Uterus (tissue), 2 donors: ENCODE measurements at regions not wholly inside any gene's neighbourhood (a gene's known extent, or its start where the extent isn't known, plus 50 kb on each side); places are given as distances from the start of the nearest gene placed in this dataset.

Source experiments
- POLR2A ChIP-seq, 2 donors: fragments of 450-650 bp; IDR thresholded peaks; one replicate each; pipeline ENCODE4 v1.6.1; 2016; ENCODE audit warnings: antibody characterized with exemption in 2 of 2, mild to moderate bottlenecking in 1 of 2, moderate library complexity in 1 of 2
- TF ChIP-seq, protein P1 (sequence below), 4 experiments: fragments of 200-600 bp in 2 of 4; fragments of 450-650 bp in 2 of 4; sonication (generic) in 2 of 4; IDR thresholded peaks; one replicate each; pipeline ENCODE4 v1.5.1; 2016 to 2019; ENCODE audit warnings: antibody characterized with exemption in 4 of 4, mild to moderate bottlenecking in 2 of 4, moderate library complexity in 1 of 4

DNA sequence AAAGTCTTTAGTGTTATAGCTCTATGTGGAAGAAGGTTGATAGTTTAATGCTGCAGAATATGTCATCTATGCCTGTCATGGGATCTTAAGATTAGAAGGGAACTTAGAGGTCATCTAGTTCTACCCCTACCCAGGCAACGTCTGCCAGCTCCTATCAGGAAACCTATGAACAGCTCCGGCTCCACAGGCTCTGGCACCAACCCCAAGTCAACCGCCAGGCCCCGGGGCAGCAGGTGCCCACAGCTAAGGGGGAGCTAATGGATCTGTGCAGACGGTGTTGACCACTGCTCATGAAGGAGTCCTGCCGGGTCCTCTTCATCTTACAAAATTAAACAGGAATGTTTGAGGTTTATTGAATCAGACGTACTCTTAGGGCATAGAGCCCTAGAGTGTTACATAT, 440.8 kb upstream of the KLHL29 start:
- TF ChIP-seq, protein P1, sequence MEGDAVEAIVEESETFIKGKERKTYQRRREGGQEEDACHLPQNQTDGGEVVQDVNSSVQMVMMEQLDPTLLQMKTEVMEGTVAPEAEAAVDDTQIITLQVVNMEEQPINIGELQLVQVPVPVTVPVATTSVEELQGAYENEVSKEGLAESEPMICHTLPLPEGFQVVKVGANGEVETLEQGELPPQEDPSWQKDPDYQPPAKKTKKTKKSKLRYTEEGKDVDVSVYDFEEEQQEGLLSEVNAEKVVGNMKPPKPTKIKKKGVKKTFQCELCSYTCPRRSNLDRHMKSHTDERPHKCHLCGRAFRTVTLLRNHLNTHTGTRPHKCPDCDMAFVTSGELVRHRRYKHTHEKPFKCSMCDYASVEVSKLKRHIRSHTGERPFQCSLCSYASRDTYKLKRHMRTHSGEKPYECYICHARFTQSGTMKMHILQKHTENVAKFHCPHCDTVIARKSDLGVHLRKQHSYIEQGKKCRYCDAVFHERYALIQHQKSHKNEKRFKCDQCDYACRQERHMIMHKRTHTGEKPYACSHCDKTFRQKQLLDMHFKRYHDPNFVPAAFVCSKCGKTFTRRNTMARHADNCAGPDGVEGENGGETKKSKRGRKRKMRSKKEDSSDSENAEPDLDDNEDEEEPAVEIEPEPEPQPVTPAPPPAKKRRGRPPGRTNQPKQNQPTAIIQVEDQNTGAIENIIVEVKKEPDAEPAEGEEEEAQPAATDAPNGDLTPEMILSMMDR (IDR thresholded peaks at IDR 0.05) = no peak
- TF ChIP-seq POLR2A (IDR thresholded peaks at IDR 0.05) = no peak
